Osteoblast (primary cell): ENCODE measurements at regions not wholly inside any gene's neighbourhood (a gene's known extent, or its start where the extent isn't known, plus 50 kb on each side); places are given as distances from the start of the nearest gene placed in this dataset.

Experiments used
- DNase-seq: peaks from one replicate; pipeline ENCODE4 v3.0.0; 2011; ENCODE audit warnings: low spot score, mixed read lengths; ENCODE audit not compliant: insufficient read length; ENCODE audit errors: missing footprints
- H2AFZ ChIP-seq: 2 replicates; pipeline ENCODE4 v1.6.0; 2011; ENCODE audit warnings: mild to moderate bottlenecking, low read length
- H3K27ac ChIP-seq: 2 replicates; pipeline ENCODE4 v1.5.1; 2011; ENCODE audit warnings: mild to moderate bottlenecking, low read depth, low read length, moderate library complexity
- H3K27me3 ChIP-seq: 2 replicates; pipeline ENCODE4 v1.6.0; 2012; ENCODE audit warnings: mild to moderate bottlenecking, control low read depth, inconsistent platforms, low read length, moderate library complexity; ENCODE audit not compliant: insufficient read depth
- H3K36me3 ChIP-seq: 2 replicates; pipeline ENCODE4 v1.5.1; 2011; ENCODE audit warnings: mild to moderate bottlenecking, low read length, control low read depth, moderate library complexity; ENCODE audit not compliant: insufficient read depth
- H3K4me1 ChIP-seq: 2 replicates; pipeline ENCODE4 v1.5.1; 2011; ENCODE audit warnings: mild to moderate bottlenecking, low read length, control low read depth, moderate library complexity; ENCODE audit not compliant: insufficient read depth
- H3K4me2 ChIP-seq: 2 replicates; pipeline ENCODE4 v1.6.0; 2011; ENCODE audit warnings: mild to moderate bottlenecking, low read length; ENCODE audit not compliant: insufficient read depth
- H3K4me3 ChIP-seq: fragments of 200-600 bp; sonication (generic); 3 replicates; pipeline ENCODE4 v1.5.1; 2012; ENCODE audit warnings: mild to moderate bottlenecking, low read length, inconsistent platforms; ENCODE audit not compliant: insufficient read depth
- H3K79me2 ChIP-seq: 2 replicates; pipeline ENCODE4 v1.6.0; 2012; ENCODE audit warnings: mild to moderate bottlenecking, low read length, control low read depth, inconsistent platforms; ENCODE audit not compliant: insufficient read depth
- H3K9me3 ChIP-seq: 2 replicates; pipeline ENCODE4 v1.5.1; 2011; ENCODE audit warnings: low read depth, low read length, control low read depth
- H4K20me1 ChIP-seq: 2 replicates; pipeline ENCODE4 v1.6.0; 2012; ENCODE audit warnings: mild to moderate bottlenecking, low read length, control low read depth; ENCODE audit not compliant: insufficient read depth
- TF ChIP-seq, protein P1 (sequence below): IDR thresholded peaks from 2 replicates; pipeline ENCODE4 v1.5.1; 2011; ENCODE audit warnings: mild to moderate bottlenecking, low read depth, low read length, moderate library complexity; ENCODE audit errors: extremely low read depth

DNA sequence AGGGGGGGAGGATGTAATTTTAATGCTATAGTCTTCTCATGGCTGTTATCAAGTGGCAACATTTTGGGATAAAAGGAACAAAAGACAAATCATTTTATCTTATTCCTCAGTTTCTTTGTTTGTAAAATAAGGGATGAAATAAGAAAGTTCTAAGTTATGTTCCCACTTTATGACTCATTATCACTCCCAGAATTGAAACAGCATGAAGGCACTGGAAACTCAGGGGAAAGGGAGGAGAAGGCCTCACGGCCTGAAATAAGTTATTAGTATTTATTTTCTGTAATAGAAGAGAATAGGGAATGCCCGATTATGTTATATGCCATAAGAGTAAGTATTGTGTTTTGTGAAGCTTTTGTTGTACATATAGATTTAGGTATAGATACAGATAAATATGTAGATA, 85.0 kb upstream of the NAMPT start:
- DNase-seq = no peak
- no peaks in the 10 kb centered on the region for H3K79me2 ChIP-seq
- H3K4me1 ChIP-seq = peaks cover 3% of the 10 kb centered on the region
- peaks cover 3% of the 10 kb centered on the region for H3K27me3 ChIP-seq
- H2AFZ ChIP-seq = no peak overlapping the region
- H4K20me1 ChIP-seq = no peaks in the 10 kb centered on the region
- no peaks in the 10 kb centered on the region for H3K9me3 ChIP-seq
- H3K4me2 ChIP-seq = no peak overlapping the region
- no peak overlapping the region for H3K4me3 ChIP-seq
- TF ChIP-seq, protein P1, sequence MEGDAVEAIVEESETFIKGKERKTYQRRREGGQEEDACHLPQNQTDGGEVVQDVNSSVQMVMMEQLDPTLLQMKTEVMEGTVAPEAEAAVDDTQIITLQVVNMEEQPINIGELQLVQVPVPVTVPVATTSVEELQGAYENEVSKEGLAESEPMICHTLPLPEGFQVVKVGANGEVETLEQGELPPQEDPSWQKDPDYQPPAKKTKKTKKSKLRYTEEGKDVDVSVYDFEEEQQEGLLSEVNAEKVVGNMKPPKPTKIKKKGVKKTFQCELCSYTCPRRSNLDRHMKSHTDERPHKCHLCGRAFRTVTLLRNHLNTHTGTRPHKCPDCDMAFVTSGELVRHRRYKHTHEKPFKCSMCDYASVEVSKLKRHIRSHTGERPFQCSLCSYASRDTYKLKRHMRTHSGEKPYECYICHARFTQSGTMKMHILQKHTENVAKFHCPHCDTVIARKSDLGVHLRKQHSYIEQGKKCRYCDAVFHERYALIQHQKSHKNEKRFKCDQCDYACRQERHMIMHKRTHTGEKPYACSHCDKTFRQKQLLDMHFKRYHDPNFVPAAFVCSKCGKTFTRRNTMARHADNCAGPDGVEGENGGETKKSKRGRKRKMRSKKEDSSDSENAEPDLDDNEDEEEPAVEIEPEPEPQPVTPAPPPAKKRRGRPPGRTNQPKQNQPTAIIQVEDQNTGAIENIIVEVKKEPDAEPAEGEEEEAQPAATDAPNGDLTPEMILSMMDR = no peak
- no peak overlapping the region for H3K27ac ChIP-seq
- no peaks in the 10 kb centered on the region for H3K36me3 ChIP-seq

DNA sequence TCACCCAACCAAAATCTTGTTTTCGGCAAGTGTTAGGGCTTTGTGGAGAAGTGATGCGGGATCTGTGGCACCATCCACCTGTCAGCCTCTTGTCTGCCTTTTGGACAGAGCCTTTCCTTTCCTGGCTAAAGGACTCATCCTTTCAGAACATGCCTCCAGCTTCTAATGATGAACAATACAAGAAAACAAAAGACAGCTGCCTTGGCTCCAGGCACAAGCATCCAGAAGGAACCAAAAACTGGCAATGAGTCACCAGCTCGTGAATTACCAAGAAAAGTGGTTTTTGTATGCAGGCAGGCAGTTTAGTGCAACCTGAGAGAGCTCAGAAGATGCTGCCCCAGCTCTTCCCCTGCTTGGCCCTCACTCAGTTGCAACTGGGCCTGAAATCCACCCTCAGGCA, 84.6 kb upstream of the NAMPT start:
- no peaks in the 10 kb centered on the region for H3K36me3 ChIP-seq
- peaks cover 2% of the 10 kb centered on the region for H3K27me3 ChIP-seq
- H3K4me2 ChIP-seq = no peak overlapping the region
- no peaks in the 10 kb centered on the region for H4K20me1 ChIP-seq
- DNase-seq = peak; percentile 82
- no peak overlapping the region for H2AFZ ChIP-seq
- TF ChIP-seq, protein P1 = no peak
- H3K27ac ChIP-seq = no peak overlapping the region
- H3K79me2 ChIP-seq = no peaks in the 10 kb centered on the region
- peaks cover 3% of the 10 kb centered on the region for H3K4me1 ChIP-seq
- no peak overlapping the region for H3K4me3 ChIP-seq
- no peaks in the 10 kb centered on the region for H3K9me3 ChIP-seq

DNA sequence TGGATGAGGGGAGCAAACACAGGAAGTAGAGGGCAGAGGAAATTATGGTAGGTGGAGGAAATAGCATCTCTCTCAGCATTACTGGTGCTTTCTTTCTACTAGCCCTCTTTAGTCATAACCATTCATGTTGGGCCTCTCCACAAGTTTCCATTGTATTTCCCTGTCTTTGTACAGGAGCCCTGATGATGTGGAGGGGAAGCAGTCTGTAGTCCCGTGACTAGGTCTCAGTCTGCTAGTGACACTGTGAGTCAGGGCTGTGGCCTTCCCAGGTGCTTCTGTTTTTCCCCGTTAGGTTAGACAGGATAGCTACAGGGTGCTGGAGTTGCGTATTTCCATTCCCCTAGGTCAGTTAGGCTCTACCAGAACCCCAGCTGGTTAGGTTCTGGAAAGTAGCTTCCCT, 82.9 kb upstream of the NAMPT start:
- Histone ChIP-seq H3K27ac (no peak overlapping the region), H3K4me3 (no peak overlapping the region), H3K36me3 (no peaks in the 10 kb centered on the region), H3K27me3 (no peaks in the 10 kb centered on the region), H3K79me2 (no peaks in the 10 kb centered on the region), H2AFZ (no peak overlapping the region), H4K20me1 (no peaks in the 10 kb centered on the region), H3K4me2 (no peak overlapping the region), H3K9me3 (no peaks in the 10 kb centered on the region), H3K4me1 (peaks cover 3% of the 10 kb centered on the region)
- no peak for DNase-seq
- TF ChIP-seq, protein P1 = no peak

DNA sequence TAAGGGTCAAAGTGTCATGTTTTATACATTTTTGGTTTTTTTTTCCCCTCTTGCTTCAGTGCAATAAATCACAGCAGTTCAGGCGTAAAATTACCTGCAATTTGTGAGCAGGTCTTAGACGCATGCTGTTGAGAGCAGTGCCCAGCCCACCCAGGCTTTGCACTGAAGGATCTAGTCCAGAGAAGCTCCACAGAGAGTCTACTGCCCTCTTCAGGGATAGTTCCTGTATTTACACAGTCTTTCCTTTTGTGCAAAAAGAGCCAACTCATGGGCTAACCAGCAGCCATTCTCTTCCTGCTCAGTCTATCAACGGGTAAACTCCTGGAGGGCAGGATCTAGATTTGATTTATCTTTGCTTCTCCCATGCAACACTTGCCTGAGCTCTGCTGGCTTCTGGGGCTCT, 82.2 kb upstream of the NAMPT start:
- H3K27ac ChIP-seq = no peak overlapping the region
- TF ChIP-seq, protein P1 = peak; percentile 59
- peak; percentile 73 for DNase-seq
- H3K79me2 ChIP-seq = no peaks in the 10 kb centered on the region
- no peaks in the 10 kb centered on the region for H3K27me3 ChIP-seq
- H3K4me3 ChIP-seq = no peak overlapping the region
- H4K20me1 ChIP-seq = no peaks in the 10 kb centered on the region
- H3K4me2 ChIP-seq = no peak overlapping the region
- H2AFZ ChIP-seq = no peak overlapping the region
- H3K36me3 ChIP-seq = no peaks in the 10 kb centered on the region
- H3K4me1 ChIP-seq = peaks cover 3% of the 10 kb centered on the region
- no peaks in the 10 kb centered on the region for H3K9me3 ChIP-seq
